Mesothelial cell of epicardium (in vitro differentiated cells): ENCODE measurements at regions not wholly inside any gene's neighbourhood (a gene's known extent, or its start where the extent isn't known, plus 50 kb on each side); places are given as distances from the start of the nearest gene placed in this dataset.

Experiments used
- DNase-seq, 2 experiments: peaks; one replicate each; pipeline ENCODE4 v3.0.0; 2021; ENCODE audit warnings: low spot score in 2 of 2; ENCODE audit not compliant: unreplicated experiment in 2 of 2
- H3K27ac Mint-ChIP-seq: 2 replicates; pipeline ENCODE4 v1.8.0; 2021; ENCODE audit warnings: mixed read lengths
- H3K27me3 Mint-ChIP-seq: 2 replicates; pipeline ENCODE4 v1.8.0; 2021; ENCODE audit warnings: low read depth, mixed read lengths
- H3K36me3 Mint-ChIP-seq: 2 replicates; pipeline ENCODE4 v1.8.0; 2021; ENCODE audit warnings: mixed read lengths
- H3K4me1 Mint-ChIP-seq: 2 replicates; pipeline ENCODE4 v1.8.0; 2021; ENCODE audit warnings: mixed read lengths
- H3K4me3 Mint-ChIP-seq: 2 replicates; pipeline ENCODE4 v1.8.0; 2021; ENCODE audit warnings: mild to moderate bottlenecking, moderate library complexity, mixed read lengths
- H3K9me3 Mint-ChIP-seq: 2 replicates; pipeline ENCODE4 v1.8.0; 2021; ENCODE audit warnings: mixed read lengths
- CTCF ChIP-seq: fragments of 200-600 bp; sonication (generic); IDR thresholded peaks from one replicate; pipeline ENCODE4 v1.5.0; 2021; ENCODE audit warnings: antibody characterized with exemption; ENCODE audit not compliant: unreplicated experiment

GRCh38 chr12:116381240-116381743 is 103.8 kb upstream of the MED13L start:
- H3K4me3 Mint-ChIP-seq, result peak overlapping the region; percentile 49
- no peaks in the 10 kb centered on the region for H3K9me3 Mint-ChIP-seq
- peaks cover 49% of the 10 kb centered on the region for H3K27me3 Mint-ChIP-seq
- peak overlapping the region; percentile 92 for H3K27ac Mint-ChIP-seq
- TF ChIP-seq CTCF, result no peak
- no peaks in the 10 kb centered on the region for H3K36me3 Mint-ChIP-seq
- no peak for DNase-seq
- peaks cover 40% of the 10 kb centered on the region for H3K4me1 Mint-ChIP-seq

- H3K4me3 Mint-ChIP-seq, result peak overlapping the region; percentile 49
- no peaks in the 10 kb centered on the region for H3K9me3 Mint-ChIP-seq
- H3K36me3 Mint-ChIP-seq, result no peaks in the 10 kb centered on the region
- TF ChIP-seq CTCF, result no peak
- H3K27me3 Mint-ChIP-seq, result peaks cover 49% of the 10 kb centered on the region
- DNase-seq, result peak in 1 of 2 experiments; percentile 55
- H3K27ac Mint-ChIP-seq, result peak overlapping the region; percentile 92
- H3K4me1 Mint-ChIP-seq, result peaks cover 33% of the 10 kb centered on the region
Observed at GRCh38 chr12:116381744-116382685, 104.5 kb upstream of the MED13L start.

- Mint-ChIP-seq H3K9me3 (no peaks in the 10 kb centered on the region), H3K4me1 (peaks cover 25% of the 10 kb centered on the region), H3K27ac (peak overlapping the region; percentile 92), H3K4me3 (peak overlapping the region; percentile 49), H3K36me3 (no peaks in the 10 kb centered on the region), H3K27me3 (peaks cover 42% of the 10 kb centered on the region)
- DNase-seq, result no peak
- TF ChIP-seq CTCF, result no peak
Observed at GRCh38 chr12:116382686-116383530, 105.4 kb upstream of the MED13L start.

GRCh38 chr12:116384175-116384574 is 106.7 kb upstream of the MED13L start:
- DNase-seq, result no peak
- Mint-ChIP-seq H3K9me3 (peaks cover 4% of the 10 kb centered on the region), H3K27ac (no peak overlapping the region), H3K27me3 (peaks cover 38% of the 10 kb centered on the region), H3K36me3 (no peaks in the 10 kb centered on the region), H3K4me1 (peaks cover 24% of the 10 kb centered on the region), H3K4me3 (no peak overlapping the region)
- no peak for TF ChIP-seq CTCF

GRCh38 chr12:116384691-116385485 is 107.4 kb upstream of the MED13L start:
- H3K9me3 Mint-ChIP-seq, result peaks cover 4% of the 10 kb centered on the region
- TF ChIP-seq CTCF, result no peak
- no peak for DNase-seq
- H3K36me3 Mint-ChIP-seq, result no peaks in the 10 kb centered on the region
- H3K4me3 Mint-ChIP-seq, result no peak overlapping the region
- no peak overlapping the region for H3K27ac Mint-ChIP-seq
- peaks cover 25% of the 10 kb centered on the region for H3K4me1 Mint-ChIP-seq
- H3K27me3 Mint-ChIP-seq, result peaks cover 31% of the 10 kb centered on the region
